H9 (cell line): ENCODE measurements at regions not wholly inside any gene's neighbourhood (a gene's known extent, or its start where the extent isn't known, plus 50 kb on each side); places are given as distances from the start of the nearest gene placed in this dataset.

Experiments used
- DNase-seq: peaks from one replicate; pipeline ENCODE4 v3.0.0-alpha.2; 2017
- H2AFZ ChIP-seq: one replicate; pipeline ENCODE4 v1.6.1; 2013; ENCODE audit warnings: mild to moderate bottlenecking, low read length, control low read depth, moderate library complexity
- H2AK5ac ChIP-seq: 2 replicates; pipeline ENCODE4 v1.6.1; 2013; ENCODE audit warnings: low read length, control low read depth, mixed read lengths; ENCODE audit not compliant: insufficient read length
- H2BK120ac ChIP-seq: one replicate; pipeline ENCODE4 v1.6.1; 2013; ENCODE audit warnings: low read depth, mild to moderate bottlenecking, low read length, control low read depth, inconsistent platforms; ENCODE audit not compliant: poor library complexity, severe bottlenecking
- H2BK12ac ChIP-seq: 2 replicates; pipeline ENCODE4 v1.6.1; 2013; ENCODE audit warnings: low read length, control low read depth, mixed read lengths, low read depth; ENCODE audit not compliant: insufficient read length
- H2BK15ac ChIP-seq: 2 replicates; pipeline ENCODE4 v1.6.1; 2013; ENCODE audit warnings: low read depth, low read length, control low read depth
- H2BK20ac ChIP-seq: one replicate; pipeline ENCODE4 v1.6.1; 2013; ENCODE audit warnings: low read depth, mild to moderate bottlenecking, low read length, control low read depth, inconsistent platforms; ENCODE audit not compliant: poor library complexity, severe bottlenecking
- H2BK5ac ChIP-seq: 2 replicates; pipeline ENCODE4 v1.6.1; 2013; ENCODE audit warnings: low read length, control low read depth, mixed read lengths; ENCODE audit not compliant: insufficient read length
- H3K14ac ChIP-seq: 2 replicates; pipeline ENCODE4 v1.6.1; 2013; ENCODE audit warnings: low read length, control low read depth; ENCODE audit not compliant: insufficient read depth
- H3K18ac ChIP-seq: 2 replicates; pipeline ENCODE4 v1.6.1; 2013; ENCODE audit warnings: low read depth, mild to moderate bottlenecking, mixed read lengths, low read length, control low read depth; ENCODE audit not compliant: insufficient read length
- H3K23ac ChIP-seq: 2 replicates; pipeline ENCODE4 v1.6.1; 2013; ENCODE audit warnings: low read length, control low read depth, mixed read lengths, low read depth; ENCODE audit not compliant: insufficient read length
- H3K23me2 ChIP-seq: 2 replicates; pipeline ENCODE4 v1.6.1; 2013; ENCODE audit warnings: low read depth, mild to moderate bottlenecking, mixed read lengths, low read length, control low read depth; ENCODE audit not compliant: insufficient read length, poor library complexity, severe bottlenecking
- H3K27ac ChIP-seq: 2 replicates; pipeline ENCODE4 v1.5.1; 2013; ENCODE audit warnings: low read length, control low read depth, mixed read lengths, low read depth; ENCODE audit not compliant: insufficient read length
- H3K27me3 ChIP-seq: 2 replicates; pipeline ENCODE4 v1.6.1; 2013; ENCODE audit warnings: low read length, control low read depth, inconsistent platforms; ENCODE audit not compliant: insufficient read depth
- H3K4ac ChIP-seq: 2 replicates; pipeline ENCODE4 v1.6.1; 2013; ENCODE audit warnings: low read depth, mild to moderate bottlenecking, control low read depth, inconsistent platforms, low read length, moderate library complexity
- H3K4me1 ChIP-seq: 2 replicates; pipeline ENCODE4 v1.6.1; 2013; ENCODE audit warnings: low read length, control low read depth, inconsistent platforms; ENCODE audit not compliant: insufficient read depth
- H3K4me2 ChIP-seq: 2 replicates; pipeline ENCODE4 v1.6.1; 2013; ENCODE audit warnings: low read length, control low read depth, mixed read lengths; ENCODE audit not compliant: insufficient read length, insufficient read depth
- H3K56ac ChIP-seq: 2 replicates; pipeline ENCODE4 v1.6.1; 2013; ENCODE audit warnings: low read depth, mild to moderate bottlenecking, mixed read lengths, low read length, control low read depth; ENCODE audit not compliant: insufficient read length
- H3K79me1 ChIP-seq: 2 replicates; pipeline ENCODE4 v1.6.1; 2013; ENCODE audit warnings: low read depth, mild to moderate bottlenecking, moderate library complexity, low read length, control low read depth, inconsistent platforms; ENCODE audit not compliant: insufficient read depth, poor library complexity, severe bottlenecking
- H3K79me2 ChIP-seq: 2 replicates; pipeline ENCODE4 v1.6.1; 2013; ENCODE audit warnings: low read length, control low read depth, inconsistent platforms; ENCODE audit not compliant: insufficient read depth
- H3K9ac ChIP-seq: 2 replicates; pipeline ENCODE4 v1.6.1; 2013; ENCODE audit warnings: low read length, control low read depth, mixed read lengths; ENCODE audit not compliant: insufficient read length; ENCODE audit errors: extremely low read depth
- H3K9me3 ChIP-seq: one replicate; pipeline ENCODE4 v1.6.1; 2013; ENCODE audit warnings: low read depth, low read length, inconsistent platforms; ENCODE audit not compliant: control insufficient read depth
- H3T11ph ChIP-seq: one replicate; pipeline ENCODE4 v1.6.1; 2013; ENCODE audit warnings: mild to moderate bottlenecking, low read length, control low read depth, inconsistent platforms
- H4K20me1 ChIP-seq: one replicate; pipeline ENCODE4 v1.6.1; 2013; ENCODE audit not compliant: control insufficient read depth, insufficient read length, insufficient read depth
- H4K5ac ChIP-seq: 2 replicates; pipeline ENCODE4 v1.6.1; 2013; ENCODE audit warnings: low read depth, mild to moderate bottlenecking, mixed read lengths, low read length, control low read depth; ENCODE audit not compliant: insufficient read length
- H4K8ac ChIP-seq: replicated peaks from 2 replicates; pipeline ENCODE4 v1.6.1; 2013; ENCODE audit warnings: low read length, control low read depth, mixed read lengths, low read depth; ENCODE audit not compliant: insufficient read length
- H4K91ac ChIP-seq: 2 replicates; pipeline ENCODE4 v1.6.1; 2013; ENCODE audit warnings: low read depth, mild to moderate bottlenecking, moderate library complexity, mixed read lengths, low read length, control low read depth; ENCODE audit not compliant: insufficient read length
- H3K27ac Mint-ChIP-seq, 3 experiments: 2 replicates in 2 of 3; 3 replicates in 1 of 3; pipeline ENCODE4 v1.8.0; 2020 to 2021; ENCODE audit warnings: mixed read lengths in 3 of 3, mild to moderate bottlenecking in 1 of 3, moderate library complexity in 1 of 3
- H3K27me3 Mint-ChIP-seq: 2 replicates; pipeline ENCODE4 v1.8.0; 2021; ENCODE audit warnings: low read depth, mild to moderate bottlenecking, moderate library complexity, mixed read lengths
- H3K36me3 Mint-ChIP-seq, 3 experiments: 2 replicates in 2 of 3; 3 replicates in 1 of 3; pipeline ENCODE4 v1.8.0; 2020 to 2021; ENCODE audit warnings: low read depth in 3 of 3, mixed read lengths in 3 of 3; ENCODE audit not compliant: insufficient read depth in 1 of 3
- H3K4me1 Mint-ChIP-seq, 2 experiments: 2 replicates each; pipeline ENCODE4 v1.8.0; 2020; ENCODE audit warnings: mixed read lengths in 2 of 2
- H3K4me3 Mint-ChIP-seq, 2 experiments: 2 replicates in 1 of 2; 3 replicates in 1 of 2; pipeline ENCODE4 v1.8.0; 2020 to 2021; ENCODE audit warnings: mild to moderate bottlenecking in 2 of 2, mixed read lengths in 2 of 2, moderate library complexity in 1 of 2
- H3K9me3 Mint-ChIP-seq, 2 experiments: 2 replicates in 1 of 2; 3 replicates in 1 of 2; pipeline ENCODE4 v1.8.0; 2020; ENCODE audit warnings: mild to moderate bottlenecking in 2 of 2, mixed read lengths in 2 of 2, moderate library complexity in 1 of 2
- WGBS: extraction: QIAGEN DNeasy Blood & Tissue Kit; methylation state at CpG from one replicate; pipeline ENCODE4 v1.1.7; 2013; ENCODE audit warnings: missing lambda C conversion rate, low lambda C conversion rate, mixed read lengths; ENCODE audit not compliant: insufficient read length; ENCODE audit errors: extremely low coverage; 5-methylcytosine and 5-hydroxymethylcytosine counted together
- TF ChIP-seq, protein P1 (sequence below): fragments of 200-600 bp; sonication (generic); conservative IDR thresholded peaks from 3 replicates; pipeline ENCODE4 v1.8.0; 2021; ENCODE audit warnings: antibody characterized with exemption, mild to moderate bottlenecking

- Histone ChIP-seq H3K4me1 (no peaks in the 10 kb centered on the region), H2AK5ac (no peak overlapping the region), H4K20me1 (no peaks in the 10 kb centered on the region), H3K23ac (no peak overlapping the region), H3T11ph (no peak overlapping the region), H3K4me2 (no peak overlapping the region), H2BK5ac (no peak overlapping the region), H3K23me2 (no peaks in the 10 kb centered on the region), H3K9me3 (no peaks in the 10 kb centered on the region), H3K9ac (no peak overlapping the region), H2BK120ac (no peak overlapping the region), H3K79me1 (no peaks in the 10 kb centered on the region), H2AFZ (no peak overlapping the region), H3K79me2 (no peaks in the 10 kb centered on the region), H3K56ac (no peak overlapping the region), H3K4ac (no peak overlapping the region), H4K8ac (no peak overlapping the region), H3K27me3 (no peaks in the 10 kb centered on the region), H4K5ac (no peak overlapping the region), H2BK20ac (no peak overlapping the region), H2BK15ac (no peak overlapping the region), H2BK12ac (no peak overlapping the region), H3K18ac (no peak overlapping the region), H3K27ac (no peak overlapping the region), H3K14ac (no peak overlapping the region), H4K91ac (no peak overlapping the region)
- TF ChIP-seq, protein P1, sequence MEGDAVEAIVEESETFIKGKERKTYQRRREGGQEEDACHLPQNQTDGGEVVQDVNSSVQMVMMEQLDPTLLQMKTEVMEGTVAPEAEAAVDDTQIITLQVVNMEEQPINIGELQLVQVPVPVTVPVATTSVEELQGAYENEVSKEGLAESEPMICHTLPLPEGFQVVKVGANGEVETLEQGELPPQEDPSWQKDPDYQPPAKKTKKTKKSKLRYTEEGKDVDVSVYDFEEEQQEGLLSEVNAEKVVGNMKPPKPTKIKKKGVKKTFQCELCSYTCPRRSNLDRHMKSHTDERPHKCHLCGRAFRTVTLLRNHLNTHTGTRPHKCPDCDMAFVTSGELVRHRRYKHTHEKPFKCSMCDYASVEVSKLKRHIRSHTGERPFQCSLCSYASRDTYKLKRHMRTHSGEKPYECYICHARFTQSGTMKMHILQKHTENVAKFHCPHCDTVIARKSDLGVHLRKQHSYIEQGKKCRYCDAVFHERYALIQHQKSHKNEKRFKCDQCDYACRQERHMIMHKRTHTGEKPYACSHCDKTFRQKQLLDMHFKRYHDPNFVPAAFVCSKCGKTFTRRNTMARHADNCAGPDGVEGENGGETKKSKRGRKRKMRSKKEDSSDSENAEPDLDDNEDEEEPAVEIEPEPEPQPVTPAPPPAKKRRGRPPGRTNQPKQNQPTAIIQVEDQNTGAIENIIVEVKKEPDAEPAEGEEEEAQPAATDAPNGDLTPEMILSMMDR, result no peak
- WGBS, result no CpG with 5 or more reads among the region's 2 CpGs
- no peak overlapping the region for H3K27ac Mint-ChIP-seq
- peaks cover 15 to 20% of the 10 kb centered on the region in 2 experiments for H3K9me3 Mint-ChIP-seq
- H3K36me3 Mint-ChIP-seq, result peaks cover 0 to 9% (median 1%) of the 10 kb centered on the region in 3 experiments; a peak in 3 of 7 replicates
- H3K27me3 Mint-ChIP-seq, result no peaks in the 10 kb centered on the region; the same call in 1 of the 2 replicates
- no peak overlapping the region for H3K4me3 Mint-ChIP-seq
- H3K4me1 Mint-ChIP-seq, result no peaks in the 10 kb centered on the region
- DNase-seq, result no peak
Observed at GRCh38 chr18:71125581-71125980, 836.7 kb downstream of the SOCS6 start.
